ENCODE measurements at regions not wholly inside any gene's neighbourhood (a gene's known extent, or its start where the extent isn't known, plus 50 kb on each side); places are given as distances from the start of the nearest gene placed in this dataset.

DNA sequence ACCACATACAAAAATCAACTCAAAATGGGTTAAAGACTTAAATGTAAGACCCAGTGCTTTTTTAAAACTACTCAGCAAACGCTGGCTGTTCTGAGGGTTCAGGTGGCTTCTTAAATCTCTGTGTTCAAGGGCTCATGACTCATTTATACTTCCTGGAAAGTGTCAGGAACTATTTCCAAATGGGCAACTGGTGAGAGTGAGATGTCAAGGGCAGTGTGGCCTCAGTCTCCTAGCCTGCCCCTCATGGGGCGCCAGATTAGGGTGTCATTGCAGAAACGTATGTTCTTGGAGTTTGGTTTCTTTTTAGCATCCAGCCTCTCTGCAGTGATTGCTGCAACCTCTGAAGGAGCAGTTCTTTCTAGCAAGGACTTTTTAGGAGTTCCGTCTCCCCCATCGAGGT lies 485.4 kb downstream of the TNS1 start:
- Histone ChIP-seq H3K9me3 (ENCODE audit: low read depth, low read length) (no peaks in the 10 kb centered on the region), H3K36me3 (ENCODE audit: insufficient read depth, low read length) (no peaks in the 10 kb centered on the region), H3K27ac (no peak overlapping the region), H3K4me3 (no peak overlapping the region), H3K9ac (ENCODE audit: insufficient read length) (no peak overlapping the region)
- TF ChIP-seq POLR2AphosphoS5 (IDR thresholded peaks at IDR 0.05; ENCODE audit: borderline replicate concordance, low read depth, low read length) = no peak
- no peak for TF ChIP-seq FOXP2 (optimal IDR thresholded peaks at IDR 0.05; ENCODE audit: control extremely low read depth, extremely low read length, insufficient read depth)
- TF ChIP-seq EZH2 (IDR thresholded peaks at IDR 0.05) = no peak
- no peak for DNase-seq (ENCODE audit: low read depth, low spot score)

DNA sequence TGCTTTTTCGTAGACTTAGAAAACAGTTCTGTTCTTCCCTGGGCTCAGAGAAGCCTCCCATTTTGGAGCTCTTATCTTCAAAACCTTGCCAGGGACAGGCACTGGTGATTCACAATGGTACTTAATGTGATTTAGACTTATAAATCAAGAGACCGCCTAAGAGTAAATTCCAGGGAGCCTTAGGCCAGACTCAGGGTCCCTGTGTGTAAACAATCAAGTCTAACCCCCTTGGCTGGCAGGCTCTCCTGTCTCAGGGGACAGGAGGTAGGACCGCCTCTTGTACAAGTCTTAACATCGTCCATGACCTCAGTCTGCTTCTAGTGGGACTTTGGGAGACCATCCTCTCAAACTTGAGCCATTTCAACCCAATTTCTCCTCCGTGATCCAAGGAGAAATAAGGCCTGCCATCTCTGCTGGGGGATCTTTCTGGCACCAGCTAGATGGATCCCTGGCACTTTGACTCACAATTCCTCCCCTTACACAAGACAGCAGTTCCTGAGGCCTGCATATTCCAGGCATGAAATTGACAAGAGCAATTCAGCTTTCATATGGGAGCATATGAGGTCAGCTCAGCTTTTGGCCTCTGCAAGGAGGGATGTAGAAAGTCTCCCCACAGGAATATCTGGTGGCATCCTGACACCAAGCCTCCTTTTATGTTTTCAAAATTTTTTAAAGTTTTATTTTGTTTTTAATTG lies 487.0 kb downstream of the TNS1 start:
- Histone ChIP-seq H3K4me3 (no peak overlapping the region), H3K36me3 (ENCODE audit: insufficient read depth, low read length) (no peaks in the 10 kb centered on the region), H3K9ac (ENCODE audit: insufficient read length) (no peak overlapping the region), H3K9me3 (ENCODE audit: low read depth, low read length) (no peaks in the 10 kb centered on the region), H3K27ac (no peak overlapping the region)
- no peak for DNase-seq (ENCODE audit: low read depth, low spot score)
- no peak for TF ChIP-seq POLR2AphosphoS5 (IDR thresholded peaks at IDR 0.05; ENCODE audit: borderline replicate concordance, low read depth, low read length)

DNA sequence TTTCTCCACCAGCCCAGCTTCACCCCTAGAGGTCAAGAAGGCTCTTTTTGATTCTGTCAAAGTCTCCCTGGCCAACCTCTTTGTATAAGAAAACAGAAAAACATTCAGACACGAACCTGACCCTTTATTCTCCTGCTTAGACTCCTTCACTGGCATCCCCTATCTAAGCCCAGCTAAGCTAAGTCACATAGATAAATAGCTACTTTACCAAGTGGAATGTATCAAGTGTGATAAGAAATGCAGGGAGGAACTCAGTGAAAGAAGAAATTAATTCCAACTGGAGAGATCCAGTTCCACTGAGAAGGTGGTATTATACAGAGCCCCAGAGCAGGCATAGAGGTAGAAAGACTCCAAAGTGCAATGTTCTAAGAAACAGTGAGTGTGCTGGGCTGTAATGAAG lies 489.5 kb downstream of the TNS1 start:
- H3K9me3 ChIP-seq (ENCODE audit: low read depth, low read length) = no peaks in the 10 kb centered on the region
- H3K27ac ChIP-seq = no peak overlapping the region
- TF ChIP-seq POLR2AphosphoS5 (IDR thresholded peaks at IDR 0.05; ENCODE audit: borderline replicate concordance, low read depth, low read length) (no peak), FOXP2 (optimal IDR thresholded peaks at IDR 0.05; ENCODE audit: control extremely low read depth, extremely low read length, insufficient read depth) (no peak), EZH2 (IDR thresholded peaks at IDR 0.05) (no peak)
- no peaks in the 10 kb centered on the region for H3K36me3 ChIP-seq (ENCODE audit: insufficient read depth, low read length)
- no peak for DNase-seq (ENCODE audit: low read depth, low spot score)
- no peak overlapping the region for H3K4me3 ChIP-seq
- no peak overlapping the region for H3K9ac ChIP-seq (ENCODE audit: insufficient read length)

DNA sequence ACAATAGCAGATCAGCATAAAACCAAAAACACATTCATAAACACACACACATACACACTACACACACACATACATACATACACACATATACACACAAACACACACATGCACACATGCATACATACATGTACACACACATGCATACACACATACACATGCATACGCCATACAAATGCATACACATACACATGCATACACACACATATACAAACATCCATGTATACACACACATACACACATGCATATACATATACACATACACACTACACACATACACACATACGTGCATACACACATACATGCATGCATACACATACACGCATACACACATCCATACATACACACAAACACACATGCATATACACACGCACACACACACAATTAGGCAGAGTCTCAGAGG lies 490.1 kb downstream of the TNS1 start:
- no peak overlapping the region for H3K9ac ChIP-seq (ENCODE audit: insufficient read length)
- no peak for DNase-seq (ENCODE audit: low read depth, low spot score)
- H3K27ac ChIP-seq = no peak overlapping the region
- no peaks in the 10 kb centered on the region for H3K9me3 ChIP-seq (ENCODE audit: low read depth, low read length)
- no peak for TF ChIP-seq POLR2AphosphoS5 (IDR thresholded peaks at IDR 0.05; ENCODE audit: borderline replicate concordance, low read depth, low read length)
- TF ChIP-seq EZH2 (IDR thresholded peaks at IDR 0.05) = no peak
- no peak for TF ChIP-seq FOXP2 (optimal IDR thresholded peaks at IDR 0.05; ENCODE audit: control extremely low read depth, extremely low read length, insufficient read depth)
- no peaks in the 10 kb centered on the region for H3K36me3 ChIP-seq (ENCODE audit: insufficient read depth, low read length)
- no peak overlapping the region for H3K4me3 ChIP-seq

DNA sequence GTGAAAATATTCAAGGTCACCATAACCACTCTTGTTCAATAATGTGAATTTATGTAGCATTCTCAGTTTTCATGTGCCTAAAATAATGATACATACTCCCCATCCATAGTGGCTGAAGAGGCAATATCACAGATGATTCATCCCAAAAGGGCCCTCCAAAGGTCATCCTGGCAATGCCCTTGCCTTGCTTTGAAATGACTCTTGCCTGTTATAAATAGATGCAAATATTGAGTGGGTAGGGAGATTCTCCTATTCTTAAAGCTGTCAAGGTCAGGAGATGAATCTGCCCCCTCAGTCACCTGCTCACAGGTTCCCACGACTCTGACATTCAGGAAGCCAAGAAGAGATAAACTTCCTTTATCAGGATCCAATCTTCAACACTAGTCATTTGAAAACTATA lies 490.5 kb downstream of the TNS1 start:
- TF ChIP-seq EZH2 (IDR thresholded peaks at IDR 0.05) = no peak
- no peak for TF ChIP-seq FOXP2 (optimal IDR thresholded peaks at IDR 0.05; ENCODE audit: control extremely low read depth, extremely low read length, insufficient read depth)
- no peak for TF ChIP-seq POLR2AphosphoS5 (IDR thresholded peaks at IDR 0.05; ENCODE audit: borderline replicate concordance, low read depth, low read length)
- H3K9ac ChIP-seq (ENCODE audit: insufficient read length) = no peak overlapping the region
- no peak overlapping the region for H3K4me3 ChIP-seq
- no peak overlapping the region for H3K27ac ChIP-seq
- DNase-seq (ENCODE audit: low read depth, low spot score) = no peak
- H3K36me3 ChIP-seq (ENCODE audit: insufficient read depth, low read length) = no peaks in the 10 kb centered on the region
- H3K9me3 ChIP-seq (ENCODE audit: low read depth, low read length) = no peaks in the 10 kb centered on the region

DNA sequence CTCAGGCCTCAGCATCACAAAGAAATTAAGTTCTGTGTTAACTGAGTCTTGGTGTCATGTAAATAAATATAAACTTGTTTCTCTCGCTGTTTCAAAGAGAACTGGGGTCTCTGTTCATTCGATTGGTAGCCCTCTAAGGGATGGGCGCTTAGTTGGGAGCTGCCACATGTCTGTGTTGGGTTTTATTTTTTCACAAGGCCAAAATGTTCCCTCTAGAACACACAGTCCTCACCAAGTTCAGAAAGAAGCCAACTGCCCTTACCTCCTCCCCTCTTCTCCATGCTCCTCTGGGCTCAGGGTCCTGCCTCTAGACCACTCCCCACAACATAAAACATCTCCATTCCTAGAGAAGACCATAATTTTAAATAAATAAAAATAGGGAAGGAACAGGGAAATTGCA lies 490.9 kb downstream of the TNS1 start:
- DNase-seq (ENCODE audit: low read depth, low spot score) = no peak
- no peaks in the 10 kb centered on the region for H3K9me3 ChIP-seq (ENCODE audit: low read depth, low read length)
- no peak overlapping the region for H3K4me3 ChIP-seq
- no peak overlapping the region for H3K27ac ChIP-seq
- H3K36me3 ChIP-seq (ENCODE audit: insufficient read depth, low read length) = no peaks in the 10 kb centered on the region
- TF ChIP-seq EZH2 (IDR thresholded peaks at IDR 0.05) (no peak), POLR2AphosphoS5 (IDR thresholded peaks at IDR 0.05; ENCODE audit: borderline replicate concordance, low read depth, low read length) (no peak), FOXP2 (optimal IDR thresholded peaks at IDR 0.05; ENCODE audit: control extremely low read depth, extremely low read length, insufficient read depth) (no peak)
- H3K9ac ChIP-seq (ENCODE audit: insufficient read length) = no peak overlapping the region

DNA sequence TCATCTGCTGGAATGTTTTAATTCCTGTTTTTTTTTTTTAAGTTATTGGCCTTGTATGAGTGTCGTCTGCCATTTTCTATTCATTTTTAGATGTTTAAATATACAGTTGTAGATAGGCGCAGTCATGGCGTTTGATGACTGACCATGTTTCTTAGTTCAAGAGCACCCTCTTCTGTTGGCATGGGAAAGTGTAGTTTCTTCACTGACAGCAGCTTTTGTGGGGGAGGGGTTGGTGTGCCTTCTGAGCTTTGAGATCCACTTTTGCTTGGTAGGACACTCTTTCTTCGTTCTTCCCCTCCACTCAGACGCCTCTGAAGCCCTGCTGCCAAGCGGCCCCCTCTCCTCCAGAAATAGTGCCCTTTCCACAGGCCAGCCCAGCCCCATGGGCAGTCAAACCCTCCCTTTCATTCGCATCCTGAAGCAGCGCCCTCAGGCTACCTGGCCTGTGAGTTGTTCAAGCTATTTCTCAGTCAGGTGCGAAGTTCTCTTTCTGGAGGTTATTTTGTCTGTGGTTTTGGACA lies 492.0 kb downstream of the TNS1 start:
- no peak for TF ChIP-seq POLR2AphosphoS5 (IDR thresholded peaks at IDR 0.05; ENCODE audit: borderline replicate concordance, low read depth, low read length)
- peak; percentile 23 for TF ChIP-seq FOXP2 (optimal IDR thresholded peaks at IDR 0.05; ENCODE audit: control extremely low read depth, extremely low read length, insufficient read depth)
- Histone ChIP-seq H3K36me3 (ENCODE audit: insufficient read depth, low read length) (no peaks in the 10 kb centered on the region), H3K9me3 (ENCODE audit: low read depth, low read length) (no peaks in the 10 kb centered on the region), H3K4me3 (peak overlapping the region; percentile 30; the same call in 1 of the 2 replicates), H3K9ac (ENCODE audit: insufficient read length) (peak overlapping the region; percentile 55), H3K27ac (no peak overlapping the region)
- peak; percentile 78 for DNase-seq (ENCODE audit: low read depth, low spot score)

DNA sequence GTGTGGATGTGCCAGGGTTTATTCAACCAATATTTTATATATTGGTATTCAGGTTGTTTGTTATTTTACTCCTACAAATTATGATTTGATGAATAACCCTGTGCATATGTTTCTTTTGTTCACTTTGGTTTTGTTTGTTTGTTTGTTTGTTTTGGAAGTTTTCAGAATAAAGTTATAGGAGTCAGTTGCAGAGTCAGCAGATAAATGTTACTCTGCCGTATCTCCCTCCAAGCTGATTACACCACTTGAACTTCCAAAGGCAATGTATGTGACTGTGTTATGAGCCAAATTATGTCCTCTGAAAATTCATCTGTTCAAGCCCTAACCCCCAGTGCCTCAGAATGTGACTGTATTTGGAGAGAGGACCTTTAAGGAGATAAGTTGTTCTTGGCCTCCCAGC lies 497.5 kb downstream of the TNS1 start:
- H3K27ac ChIP-seq = no peak overlapping the region
- H3K36me3 ChIP-seq (ENCODE audit: insufficient read depth, low read length) = no peaks in the 10 kb centered on the region
- no peak overlapping the region for H3K4me3 ChIP-seq
- H3K9me3 ChIP-seq (ENCODE audit: low read depth, low read length) = no peaks in the 10 kb centered on the region
- no peak overlapping the region for H3K9ac ChIP-seq (ENCODE audit: insufficient read length)
- no peak for TF ChIP-seq POLR2AphosphoS5 (IDR thresholded peaks at IDR 0.05; ENCODE audit: borderline replicate concordance, low read depth, low read length)
- no peak for DNase-seq (ENCODE audit: low read depth, low spot score)

DNA sequence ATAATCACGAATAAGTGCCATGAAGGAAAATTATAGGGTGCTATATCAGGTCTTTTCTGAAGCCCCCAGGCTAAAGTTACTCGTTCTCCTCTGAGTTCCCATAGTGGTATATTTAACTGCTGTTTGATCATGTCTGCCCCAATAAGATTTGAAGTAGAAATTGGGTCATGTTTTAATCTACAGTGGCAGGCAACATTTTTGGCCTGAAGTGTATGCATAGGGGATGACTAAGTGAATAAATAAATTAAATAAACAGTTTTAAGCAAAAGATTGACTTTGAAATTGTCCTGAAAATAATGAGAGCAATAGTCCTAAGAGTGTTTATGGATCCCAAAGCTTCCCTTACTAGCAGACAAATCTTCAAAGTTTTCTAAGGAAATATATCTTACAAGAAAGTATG lies 500.9 kb downstream of the TNS1 start:
- Histone ChIP-seq H3K36me3 (ENCODE audit: insufficient read depth, low read length) (no peaks in the 10 kb centered on the region), H3K27ac (no peak overlapping the region), H3K9ac (ENCODE audit: insufficient read length) (no peak overlapping the region), H3K4me3 (no peak overlapping the region), H3K9me3 (ENCODE audit: low read depth, low read length) (no peaks in the 10 kb centered on the region)
- TF ChIP-seq EZH2 (IDR thresholded peaks at IDR 0.05) = no peak
- no peak for TF ChIP-seq POLR2AphosphoS5 (IDR thresholded peaks at IDR 0.05; ENCODE audit: borderline replicate concordance, low read depth, low read length)
- no peak for TF ChIP-seq FOXP2 (optimal IDR thresholded peaks at IDR 0.05; ENCODE audit: control extremely low read depth, extremely low read length, insufficient read depth)
- no peak for DNase-seq (ENCODE audit: low read depth, low spot score)

Measured in SK-N-MC (cell line).